MCF 10A (cell line): ENCODE measurements at regions not wholly inside any gene's neighbourhood (a gene's known extent, or its start where the extent isn't known, plus 50 kb on each side); places are given as distances from the start of the nearest gene placed in this dataset.

Source experiments
- BruUV-seq: library from RNA; stranded (reverse); fragments of 400-500 nt; replicated peaks from 2 replicates; lab custom pipeline; 2021; lab: Mats Ljungman, UMichigan
- CTCF ChIA-PET: fragments of 300-600 bp; sonication (Branson Sonifier 250); formaldehyde crosslinking; extraction: SDS; loops from one replicate; lab custom pipeline; 2021; ENCODE audit warnings: antibody characterized with exemption, inconsistent platforms; lab: Yijun Ruan, JAX
- POLR2A ChIA-PET: fragments of 300-600, 350-650 bp; sonication (Branson Sonifier 250); formaldehyde crosslinking; extraction: SDS; loops from one replicate; lab custom pipeline; 2020; ENCODE audit warnings: antibody characterized with exemption, inconsistent platforms; lab: Yijun Ruan, JAX
- DNase-seq: peaks from one replicate; pipeline ENCODE4 v3.0.0-alpha.2; 2018; ENCODE audit not compliant: unreplicated experiment
- H3K27ac Mint-ChIP-seq: one replicate; pipeline ENCODE4 v1.8.0; 2022; ENCODE audit warnings: mild to moderate bottlenecking, low read depth, mixed read lengths; ENCODE audit not compliant: unreplicated experiment
- H3K27me3 Mint-ChIP-seq: one replicate; pipeline ENCODE4 v1.8.0; 2022; ENCODE audit warnings: mixed read lengths; ENCODE audit not compliant: insufficient read depth, unreplicated experiment
- H3K36me3 Mint-ChIP-seq: one replicate; pipeline ENCODE4 v1.8.0; 2022; ENCODE audit warnings: mild to moderate bottlenecking, moderate library complexity, mixed read lengths; ENCODE audit not compliant: insufficient read depth, unreplicated experiment
- H3K4me1 Mint-ChIP-seq: one replicate; pipeline ENCODE4 v1.8.0; 2022; ENCODE audit warnings: mixed read lengths; ENCODE audit not compliant: insufficient read depth, unreplicated experiment
- H3K4me3 Mint-ChIP-seq: one replicate; pipeline ENCODE4 v1.8.0; 2022; ENCODE audit warnings: mild to moderate bottlenecking, moderate library complexity, mixed read lengths; ENCODE audit not compliant: unreplicated experiment
- H3K9me3 Mint-ChIP-seq: one replicate; pipeline ENCODE4 v1.8.0; 2022; ENCODE audit warnings: mixed read lengths; ENCODE audit not compliant: unreplicated experiment
- CTCF ChIP-seq: fragments of 200-600 bp; IDR thresholded peaks from one replicate; pipeline ENCODE4 v1.8.0; 2022; ENCODE audit warnings: antibody characterized with exemption, mild to moderate bottlenecking; ENCODE audit not compliant: unreplicated experiment
- intact Hi-C: fragments of 100-400 bp; cut with micrococcal nuclease; formaldehyde crosslinking; loops from 2 replicates; pipeline ENCODE4 v1.14.1; 2022

DNA sequence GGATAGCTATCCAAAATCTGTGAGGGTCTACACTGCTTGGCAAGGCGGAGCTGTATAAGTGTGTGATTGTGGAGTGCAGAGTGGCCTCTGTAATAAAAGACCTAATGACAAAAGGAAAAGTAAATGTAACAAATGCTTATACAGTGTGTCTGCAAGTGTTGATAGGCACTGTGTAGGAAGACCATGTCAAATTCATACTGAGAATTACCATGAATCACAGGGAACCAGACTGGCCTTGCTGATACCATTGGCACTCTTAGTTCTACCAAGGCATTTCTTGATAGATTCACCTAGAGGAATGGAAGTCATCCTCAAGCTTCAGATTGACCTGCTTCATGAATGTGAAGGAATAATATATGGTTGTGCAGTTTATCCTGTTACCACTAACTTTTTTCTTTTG lies 58.8 kb downstream of the CYCS start:
- no peak overlapping the region for H3K4me3 Mint-ChIP-seq
- ChIA-PET CTCF (interaction anchor here (0.9 to 3.6 kb wide), 6 partner anchors 10 to 254 kb away, joined by 3 to 34 read pairs (median 8); partner anchors contain the start of gene OSBPL3), POLR2A (interaction anchor here (1.7 kb wide), 1 partner anchor 246 kb away, joined by 3 read pairs; no protein-coding TSS in a partner anchor)
- H3K27me3 Mint-ChIP-seq = no peaks in the 10 kb centered on the region
- no peak for DNase-seq
- H3K4me1 Mint-ChIP-seq = peaks cover 8% of the 10 kb centered on the region
- H3K9me3 Mint-ChIP-seq = no peaks in the 10 kb centered on the region
- H3K36me3 Mint-ChIP-seq = no peaks in the 10 kb centered on the region
- BruUV-seq = no TSS peak
- H3K27ac Mint-ChIP-seq = no peak overlapping the region
- TF ChIP-seq CTCF = no peak
- intact Hi-C loops = no loop called here

- H3K27ac Mint-ChIP-seq = no peak overlapping the region
- CTCF ChIA-PET = interaction anchor here (1.0 to 3.3 kb wide), 3 partner anchors 36 to 250 kb away, joined by 3 to 16 read pairs (median 8); no protein-coding TSS in a partner anchor
- DNase-seq = no peak
- intact Hi-C loops = no loop called here
- no peaks in the 10 kb centered on the region for H3K27me3 Mint-ChIP-seq
- H3K4me3 Mint-ChIP-seq = no peak overlapping the region
- BruUV-seq = no TSS peak
- POLR2A ChIA-PET = interaction anchor here (1.2 kb wide), 1 partner anchor 81 kb away, joined by 3 read pairs; no protein-coding TSS in a partner anchor
- no peaks in the 10 kb centered on the region for H3K9me3 Mint-ChIP-seq
- H3K36me3 Mint-ChIP-seq = no peaks in the 10 kb centered on the region
- TF ChIP-seq CTCF = no peak
- no peaks in the 10 kb centered on the region for H3K4me1 Mint-ChIP-seq
Measured at GRCh38 chr7:25062380-25062779, 62.7 kb downstream of the CYCS start.

GRCh38 chr7:25060487-25061055 lies 64.5 kb downstream of the CYCS start:
- intact Hi-C loops = no loop called here
- Mint-ChIP-seq H3K9me3 (no peaks in the 10 kb centered on the region), H3K4me3 (no peak overlapping the region), H3K4me1 (no peaks in the 10 kb centered on the region), H3K36me3 (no peaks in the 10 kb centered on the region), H3K27ac (no peak overlapping the region), H3K27me3 (no peaks in the 10 kb centered on the region)
- ChIA-PET CTCF (interaction anchor here (0.6 to 3.3 kb wide), 5 partner anchors 9 to 248 kb away, joined by 3 to 16 read pairs (median 5); no protein-coding TSS in a partner anchor), POLR2A (no interaction called here)
- DNase-seq = no peak
- BruUV-seq = no TSS peak
- no peak for TF ChIP-seq CTCF

DNA sequence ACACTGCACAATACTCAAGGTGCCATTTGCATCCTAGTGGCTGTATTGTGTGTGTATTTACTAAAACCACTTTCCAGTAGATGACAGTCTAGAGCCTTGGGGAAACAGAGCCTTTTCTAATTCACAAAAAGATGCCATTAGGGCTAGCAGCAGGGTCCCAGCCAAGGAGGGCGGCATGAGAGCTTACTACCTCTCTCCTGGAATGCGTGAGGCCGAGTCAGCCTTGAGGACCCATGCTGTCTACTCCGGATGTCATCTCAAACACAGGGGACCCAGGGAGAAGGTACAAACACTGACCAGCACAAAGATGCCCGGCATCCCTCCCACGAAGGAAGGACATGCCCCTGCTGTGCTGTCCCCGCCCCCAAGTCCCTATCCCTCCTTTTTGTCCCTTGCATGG lies 65.5 kb downstream of the CYCS start:
- intact Hi-C loops = no loop called here
- peaks cover 9% of the 10 kb centered on the region for H3K4me1 Mint-ChIP-seq
- ChIA-PET CTCF (interaction anchor here (1.6 kb wide), 1 partner anchor 34 kb away, joined by 6 read pairs; no protein-coding TSS in a partner anchor), POLR2A (no interaction called here)
- no peak for DNase-seq
- no peak for TF ChIP-seq CTCF
- no peak overlapping the region for H3K27ac Mint-ChIP-seq
- no TSS peak for BruUV-seq
- no peak overlapping the region for H3K4me3 Mint-ChIP-seq
- no peaks in the 10 kb centered on the region for H3K9me3 Mint-ChIP-seq
- H3K27me3 Mint-ChIP-seq = no peaks in the 10 kb centered on the region
- no peaks in the 10 kb centered on the region for H3K36me3 Mint-ChIP-seq
